OCI-LY3 (cell line): ENCODE measurements at regions not wholly inside any gene's neighbourhood (a gene's known extent, or its start where the extent isn't known, plus 50 kb on each side); places are given as distances from the start of the nearest gene placed in this dataset.

ENCODE experiments used
- CTCF ChIP-seq: fragments of 200-600, 300-600 bp; sonication (generic); IDR thresholded peaks from 2 replicates; pipeline ENCODE4 v1.5.1; 2014; ENCODE audit warnings: antibody characterized with exemption, low read length, low read depth
- EZH2phosphoT487 ChIP-seq: fragments of 200-600 bp; shearing (Covaris generic); IDR thresholded peaks from 2 replicates; pipeline ENCODE4 v1.6.1; 2018; ENCODE audit warnings: antibody characterized with exemption, mixed run types, low read depth

GRCh38 chr14:48430805-48431204 is 755.4 kb upstream of the MDGA2 start:
- no peak for TF ChIP-seq CTCF
- no peak for TF ChIP-seq EZH2phosphoT487
